ENCODE measurements at regions not wholly inside any gene's neighbourhood (a gene's known extent, or its start where the extent isn't known, plus 50 kb on each side); places are given as distances from the start of the nearest gene placed in this dataset.

GRCh38 chr7:110157631-110158362 lies 933.1 kb upstream of the LRRN3 start:
- no peak for DNase-seq (ENCODE audit: low spot score)
- no peak for ATAC-seq (ENCODE audit: low FRiP score)
- TF ChIP-seq, protein P1, sequence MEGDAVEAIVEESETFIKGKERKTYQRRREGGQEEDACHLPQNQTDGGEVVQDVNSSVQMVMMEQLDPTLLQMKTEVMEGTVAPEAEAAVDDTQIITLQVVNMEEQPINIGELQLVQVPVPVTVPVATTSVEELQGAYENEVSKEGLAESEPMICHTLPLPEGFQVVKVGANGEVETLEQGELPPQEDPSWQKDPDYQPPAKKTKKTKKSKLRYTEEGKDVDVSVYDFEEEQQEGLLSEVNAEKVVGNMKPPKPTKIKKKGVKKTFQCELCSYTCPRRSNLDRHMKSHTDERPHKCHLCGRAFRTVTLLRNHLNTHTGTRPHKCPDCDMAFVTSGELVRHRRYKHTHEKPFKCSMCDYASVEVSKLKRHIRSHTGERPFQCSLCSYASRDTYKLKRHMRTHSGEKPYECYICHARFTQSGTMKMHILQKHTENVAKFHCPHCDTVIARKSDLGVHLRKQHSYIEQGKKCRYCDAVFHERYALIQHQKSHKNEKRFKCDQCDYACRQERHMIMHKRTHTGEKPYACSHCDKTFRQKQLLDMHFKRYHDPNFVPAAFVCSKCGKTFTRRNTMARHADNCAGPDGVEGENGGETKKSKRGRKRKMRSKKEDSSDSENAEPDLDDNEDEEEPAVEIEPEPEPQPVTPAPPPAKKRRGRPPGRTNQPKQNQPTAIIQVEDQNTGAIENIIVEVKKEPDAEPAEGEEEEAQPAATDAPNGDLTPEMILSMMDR (IDR thresholded peaks at IDR 0.05) = no peak

GRCh38 chr7:110168010-110168409 lies 922.9 kb upstream of the LRRN3 start:
- DNase-seq (ENCODE audit: low spot score) (no peak), ATAC-seq (ENCODE audit: low FRiP score) (no peak)
- TF ChIP-seq, protein P1 (IDR thresholded peaks at IDR 0.05) = no peak

- DNase-seq (ENCODE audit: low spot score) = no peak
- no peak for ATAC-seq (ENCODE audit: low FRiP score)
- TF ChIP-seq, protein P1 (IDR thresholded peaks at IDR 0.05) = no peak
These were observed 920.1 kb upstream of the LRRN3 start for GRCh38 chr7:110170841-110171240.

GRCh38 chr7:110177463-110177862 lies 913.5 kb upstream of the LRRN3 start:
- no peak for ATAC-seq (ENCODE audit: low FRiP score)
- no peak for DNase-seq (ENCODE audit: low spot score)
- TF ChIP-seq, protein P1 (IDR thresholded peaks at IDR 0.05) = no peak

GRCh38 chr7:110179037-110179436 lies 911.9 kb upstream of the LRRN3 start:
- no peak for DNase-seq (ENCODE audit: low spot score)
- ATAC-seq (ENCODE audit: low FRiP score) = no peak
- TF ChIP-seq, protein P1 (IDR thresholded peaks at IDR 0.05) = no peak

DNA sequence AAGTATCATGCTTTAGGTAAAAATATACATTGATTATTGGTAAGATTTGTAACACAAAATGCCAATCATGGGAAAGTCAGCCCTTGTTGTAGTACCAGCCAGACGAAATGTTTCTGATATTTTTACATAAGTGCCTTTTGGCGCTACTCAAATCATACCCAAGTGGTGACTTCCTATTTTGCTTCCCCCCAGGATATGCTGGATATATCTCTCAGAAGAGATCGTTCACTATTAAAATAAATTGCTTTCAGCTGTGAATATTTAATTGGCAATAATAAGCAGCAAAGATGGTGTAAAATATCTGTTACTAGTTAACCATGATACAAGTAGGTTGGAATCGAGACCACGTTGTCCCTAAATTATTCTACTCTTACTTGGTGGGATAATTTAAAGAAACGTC lies 909.2 kb upstream of the LRRN3 start:
- ATAC-seq (ENCODE audit: low FRiP score) (no peak), DNase-seq (ENCODE audit: low spot score) (no peak)
- TF ChIP-seq, protein P1 (IDR thresholded peaks at IDR 0.05) = no peak

DNA sequence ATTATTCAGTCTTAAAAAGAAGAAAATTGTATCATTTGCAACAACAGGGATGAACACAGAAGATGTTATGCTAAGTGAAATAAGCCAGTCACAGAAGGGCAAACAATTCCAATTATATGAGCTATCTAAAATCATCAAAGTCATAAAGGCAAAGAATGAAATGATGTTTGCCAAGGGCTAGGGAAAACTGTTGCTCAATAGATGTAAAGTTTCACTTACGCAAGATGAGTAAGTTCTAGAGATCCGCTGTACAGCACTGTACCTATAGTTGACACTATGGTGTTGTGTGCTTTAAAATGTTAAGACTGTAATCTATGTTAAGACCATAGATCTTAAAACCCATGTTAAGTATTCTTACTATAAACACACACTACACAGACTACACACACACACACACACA lies 904.6 kb upstream of the LRRN3 start:
- DNase-seq (ENCODE audit: low spot score) = no peak
- TF ChIP-seq, protein P1 (IDR thresholded peaks at IDR 0.05) = no peak
- ATAC-seq (ENCODE audit: low FRiP score) = no peak
